DOHH2 (cell line): ENCODE measurements at regions not wholly inside any gene's neighbourhood (a gene's known extent, or its start where the extent isn't known, plus 50 kb on each side); places are given as distances from the start of the nearest gene placed in this dataset.

Experiments
- H3F3A ChIP-seq: fragments of 200-600 bp; sonication (generic), shearing (Covaris generic); 2 replicates; pipeline ENCODE4 v1.6.0; 2016; ENCODE audit warnings: antibody characterized with exemption, mild to moderate bottlenecking; ENCODE audit not compliant: control insufficient read depth, insufficient read depth
- H3K27ac ChIP-seq: fragments of 200-600 bp; sonication (generic); 2 replicates; pipeline ENCODE4 v1.5.1; 2014; ENCODE audit warnings: low read depth, mild to moderate bottlenecking, low read length, moderate library complexity
- H3K27me3 ChIP-seq: fragments of 200-600 bp; sonication (generic); 2 replicates; pipeline ENCODE4 v1.6.1; 2014; ENCODE audit warnings: mild to moderate bottlenecking, low read length, mixed read lengths; ENCODE audit not compliant: control insufficient read depth
- H3K36me3 ChIP-seq: fragments of 200-600 bp; sonication (generic); 2 replicates; pipeline ENCODE4 v1.6.1; 2014; ENCODE audit warnings: mild to moderate bottlenecking, low read length, moderate library complexity, mixed read lengths; ENCODE audit not compliant: control insufficient read depth
- H3K4me1 ChIP-seq: fragments of 200-600 bp; sonication (generic); 2 replicates; pipeline ENCODE4 v1.6.1; 2014; ENCODE audit warnings: mild to moderate bottlenecking, low read length, mixed read lengths; ENCODE audit not compliant: control insufficient read depth
- H3K4me2 ChIP-seq: fragments of 200-600 bp; sonication (generic); 2 replicates; pipeline ENCODE4 v1.6.0; 2014; ENCODE audit warnings: mild to moderate bottlenecking, low read length, moderate library complexity
- H3K4me3 ChIP-seq: fragments of 200-600 bp; sonication (generic); 2 replicates; pipeline ENCODE4 v1.5.1; 2014; ENCODE audit warnings: mild to moderate bottlenecking, low read length, mixed read lengths
- H3K79me2 ChIP-seq: fragments of 200-600 bp; sonication (generic); 2 replicates; pipeline ENCODE4 v1.6.1; 2014; ENCODE audit warnings: mild to moderate bottlenecking, low read length, mixed read lengths; ENCODE audit not compliant: control insufficient read depth
- H3K9me2 ChIP-seq: fragments of 200-600 bp; sonication (generic); replicated peaks from 2 replicates; pipeline ENCODE4 v1.6.1; 2014; ENCODE audit warnings: mild to moderate bottlenecking, low read length, mixed read lengths; ENCODE audit not compliant: control insufficient read depth
- H3K9me3 ChIP-seq: fragments of 200-600 bp; sonication (generic); 2 replicates; pipeline ENCODE4 v1.6.1; 2014; ENCODE audit warnings: antibody characterized with exemption, low read length, mixed read lengths; ENCODE audit not compliant: control insufficient read depth, insufficient read depth
- H4K20me1 ChIP-seq: fragments of 200-600 bp; sonication (generic); 2 replicates; pipeline ENCODE4 v1.6.0; 2014; ENCODE audit warnings: low read depth, mild to moderate bottlenecking, antibody characterized with exemption, low read length, moderate library complexity; ENCODE audit not compliant: control insufficient read depth, insufficient read depth
- CTCF ChIP-seq: fragments of 200-600 bp; sonication (generic); IDR thresholded peaks from one replicate; pipeline ENCODE4 v1.5.1; 2014; ENCODE audit warnings: antibody characterized with exemption, mild to moderate bottlenecking, low read depth, low read length; ENCODE audit not compliant: poor library complexity, severe bottlenecking
- EZH2phosphoT487 ChIP-seq: fragments of 200-600 bp; sonication (generic); IDR thresholded peaks from 2 replicates; pipeline ENCODE4 v1.6.1; 2017; ENCODE audit warnings: borderline replicate concordance, mild to moderate bottlenecking, antibody characterized with exemption, low read length, moderate library complexity, mixed read lengths

GRCh38 chr6:132126150-132126549 is 175.0 kb upstream of the CCN2 start:
- H3K36me3 ChIP-seq, result no peaks in the 10 kb centered on the region
- H4K20me1 ChIP-seq, result no peaks in the 10 kb centered on the region
- no peaks in the 10 kb centered on the region for H3K27me3 ChIP-seq
- no peaks in the 10 kb centered on the region for H3F3A ChIP-seq
- H3K9me2 ChIP-seq, result no peaks in the 10 kb centered on the region
- H3K4me1 ChIP-seq, result peaks cover 9% of the 10 kb centered on the region
- no peak for TF ChIP-seq EZH2phosphoT487
- TF ChIP-seq CTCF, result no peak
- H3K4me2 ChIP-seq, result no peak overlapping the region
- H3K9me3 ChIP-seq, result no peaks in the 10 kb centered on the region
- H3K79me2 ChIP-seq, result no peaks in the 10 kb centered on the region
- H3K27ac ChIP-seq, result no peak overlapping the region
- H3K4me3 ChIP-seq, result no peak overlapping the region

GRCh38 chr6:132122871-132123270 is 171.7 kb upstream of the CCN2 start:
- Histone ChIP-seq H3K4me3 (no peak overlapping the region), H3F3A (no peaks in the 10 kb centered on the region), H3K79me2 (no peaks in the 10 kb centered on the region), H3K36me3 (no peaks in the 10 kb centered on the region), H3K4me2 (no peak overlapping the region), H4K20me1 (no peaks in the 10 kb centered on the region), H3K4me1 (no peaks in the 10 kb centered on the region), H3K9me3 (no peaks in the 10 kb centered on the region), H3K27ac (no peak overlapping the region), H3K9me2 (no peaks in the 10 kb centered on the region), H3K27me3 (no peaks in the 10 kb centered on the region)
- no peak for TF ChIP-seq EZH2phosphoT487
- TF ChIP-seq CTCF, result no peak

GRCh38 chr6:132122176-132122575 is 171.0 kb upstream of the CCN2 start:
- no peaks in the 10 kb centered on the region for H4K20me1 ChIP-seq
- H3K36me3 ChIP-seq, result no peaks in the 10 kb centered on the region
- no peak overlapping the region for H3K4me2 ChIP-seq
- no peaks in the 10 kb centered on the region for H3K27me3 ChIP-seq
- no peaks in the 10 kb centered on the region for H3K79me2 ChIP-seq
- H3K4me3 ChIP-seq, result no peak overlapping the region
- H3K27ac ChIP-seq, result no peak overlapping the region
- no peaks in the 10 kb centered on the region for H3F3A ChIP-seq
- H3K9me2 ChIP-seq, result no peaks in the 10 kb centered on the region
- H3K4me1 ChIP-seq, result no peaks in the 10 kb centered on the region
- TF ChIP-seq CTCF (no peak), EZH2phosphoT487 (no peak)
- no peaks in the 10 kb centered on the region for H3K9me3 ChIP-seq

- H3K4me3 ChIP-seq, result no peak overlapping the region
- H3K79me2 ChIP-seq, result no peaks in the 10 kb centered on the region
- H3K9me3 ChIP-seq, result no peaks in the 10 kb centered on the region
- no peaks in the 10 kb centered on the region for H3K9me2 ChIP-seq
- H3K4me1 ChIP-seq, result no peaks in the 10 kb centered on the region
- no peak overlapping the region for H3K27ac ChIP-seq
- H3K36me3 ChIP-seq, result no peaks in the 10 kb centered on the region
- H4K20me1 ChIP-seq, result no peaks in the 10 kb centered on the region
- no peaks in the 10 kb centered on the region for H3K27me3 ChIP-seq
- H3F3A ChIP-seq, result no peaks in the 10 kb centered on the region
- TF ChIP-seq CTCF, result no peak
- no peak for TF ChIP-seq EZH2phosphoT487
- H3K4me2 ChIP-seq, result no peak overlapping the region
Observed at GRCh38 chr6:132118144-132118543, 167.0 kb upstream of the CCN2 start.
